NCI-H82 treated with DMSO at 0.1 percent for 48 hours (cell line): ENCODE measurements at regions not wholly inside any gene's neighbourhood (a gene's known extent, or its start where the extent isn't known, plus 50 kb on each side); places are given as distances from the start of the nearest gene placed in this dataset.
A peak's percentile ranks its signal among the peaks of the same experiment; 100 is the strongest.

ENCODE experiments used
- DNase-seq: peaks from one replicate; lab custom pipeline; 2025; ENCODE audit not compliant: unreplicated experiment; lab: John Stamatoyannopoulos, UW

- DNase-seq, result no peak
Measured at GRCh38 chr11:57100638-57101331, 81.0 kb upstream of the LRRC55 start.

GRCh38 chr11:57103899-57104605, 77.7 kb upstream of the LRRC55 start:
- DNase-seq, result no peak

- DNase-seq, result no peak
Measured at GRCh38 chr11:57109331-57109730, 72.4 kb upstream of the LRRC55 start.

- DNase-seq, result no peak
Measured at GRCh38 chr11:57111619-57112018, 70.1 kb upstream of the LRRC55 start.

GRCh38 chr11:57116654-57117053, 65.1 kb upstream of the LRRC55 start:
- DNase-seq, result peak; percentile 19

- DNase-seq, result no peak
Measured at GRCh38 chr11:57120192-57120965, 61.4 kb upstream of the LRRC55 start.

GRCh38 chr11:57121996-57122395, 59.8 kb upstream of the LRRC55 start:
- no peak for DNase-seq

GRCh38 chr11:57123590-57123989, 58.2 kb upstream of the LRRC55 start:
- DNase-seq, result no peak

- DNase-seq, result no peak
Measured at GRCh38 chr11:57124505-57124904, 57.2 kb upstream of the LRRC55 start.

- DNase-seq, result no peak
Measured at GRCh38 chr11:57124917-57125316, 56.8 kb upstream of the LRRC55 start.

- DNase-seq, result no peak
Measured at GRCh38 chr11:57126766-57127400, 54.9 kb upstream of the LRRC55 start.

- DNase-seq, result peak; percentile 20
Measured at GRCh38 chr11:57131080-57131790, 50.5 kb upstream of the LRRC55 start.
